GM10266 (cell line): ENCODE measurements at regions not wholly inside any gene's neighbourhood (a gene's known extent, or its start where the extent isn't known, plus 50 kb on each side); places are given as distances from the start of the nearest gene placed in this dataset.

Experiments
- DNase-seq: peaks from one replicate; pipeline ENCODE4 v3.0.0; 2012; ENCODE audit errors: extremely low spot score
- CTCF ChIP-seq: IDR thresholded peaks from 2 replicates; pipeline ENCODE4 v1.5.1; 2012; ENCODE audit warnings: mild to moderate bottlenecking, low read depth; ENCODE audit not compliant: control insufficient read depth, insufficient read depth; ENCODE audit errors: missing control alignments

GRCh38 chrX:95640226-95640625 is 1044.4 kb upstream of the DIAPH2 start:
- no peak for TF ChIP-seq CTCF
- DNase-seq, result no peak

GRCh38 chrX:95645738-95646137 is 1038.9 kb upstream of the DIAPH2 start:
- no peak for DNase-seq
- TF ChIP-seq CTCF, result no peak

- DNase-seq, result no peak
- no peak for TF ChIP-seq CTCF
Observed at GRCh38 chrX:95662200-95662599, 1022.4 kb upstream of the DIAPH2 start.

GRCh38 chrX:95666056-95666455 is 1018.6 kb upstream of the DIAPH2 start:
- no peak for DNase-seq
- no peak for TF ChIP-seq CTCF

GRCh38 chrX:95675011-95675410 is 1009.6 kb upstream of the DIAPH2 start:
- no peak for TF ChIP-seq CTCF
- DNase-seq, result no peak

GRCh38 chrX:95675794-95676193 is 1008.8 kb upstream of the DIAPH2 start:
- no peak for DNase-seq
- TF ChIP-seq CTCF, result no peak

GRCh38 chrX:95678679-95679078 is 1006.0 kb upstream of the DIAPH2 start:
- no peak for DNase-seq
- TF ChIP-seq CTCF, result no peak
